ENCODE measurements at regions not wholly inside any gene's neighbourhood (a gene's known extent, or its start where the extent isn't known, plus 50 kb on each side); places are given as distances from the start of the nearest gene placed in this dataset.
"Not testable (repeated sequence)": the region's sequence is repeated elsewhere in the genome, so short reads cannot be mapped to it uniquely, and the experiment has no call there.

DNA sequence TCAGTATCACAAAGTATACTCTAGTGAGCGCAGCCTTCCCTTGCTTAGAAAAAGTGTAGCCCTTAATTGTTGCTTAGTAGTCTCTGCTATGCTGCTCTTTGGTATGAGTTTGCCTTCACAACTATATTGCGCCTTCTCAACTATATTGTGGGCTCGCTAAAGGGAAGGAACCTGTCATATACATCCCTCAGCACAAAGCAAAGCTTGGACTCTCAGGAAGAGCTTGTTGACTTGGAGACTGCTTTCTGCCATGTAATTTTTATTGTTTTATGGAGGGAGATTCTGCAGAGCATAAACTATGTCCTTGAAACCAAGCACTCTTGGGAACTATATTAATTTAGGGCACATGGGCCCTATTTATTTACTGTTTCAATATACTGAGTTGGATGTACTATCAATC lies 119.1 kb upstream of the HAPLN1 start:
- no peak overlapping the region for H3K27ac ChIP-seq
- in situ Hi-C loops (cut with MboI; ENCODE audit: low pct_unique_long_range_greater_than_20kb in 2 of 9, low sequenced_read_pairs in 9 of 9, unreplicated experiment in 9 of 9), result no loop called here
- no peak for ATAC-seq (replicated peaks in 6 of 8)
- no peak overlapping the region for H3K4me3 ChIP-seq
- WGBS, 10 experiments, result 62 to 100% (median 100%) methylated on average over 1 to 3 of the region's 3 CpGs; no CpG with 5 or more reads in 1 of the 10 experiments
- no peaks in the 10 kb centered on the region for H3K4me1 ChIP-seq (replicated peaks in 1 of 2)

- H3K4me1 ChIP-seq (replicated peaks in 1 of 2), result no peaks in the 10 kb centered on the region
- WGBS, 10 experiments, result 13 to 100% (median 80%) methylated on average over 1 to 2 of the region's 2 CpGs
- no peak for ATAC-seq (replicated peaks in 6 of 8)
- in situ Hi-C loops (cut with MboI; ENCODE audit: low pct_unique_long_range_greater_than_20kb in 2 of 9, low sequenced_read_pairs in 9 of 9, unreplicated experiment in 9 of 9), result no loop called here
- H3K4me3 ChIP-seq, result no peak overlapping the region
- H3K27ac ChIP-seq, result no peak overlapping the region
Measured at GRCh38 chr5:83839256-83839655, 118.6 kb upstream of the HAPLN1 start.

GRCh38 chr5:83837265-83837907 lies 116.7 kb upstream of the HAPLN1 start:
- in situ Hi-C loops (cut with MboI; ENCODE audit: low pct_unique_long_range_greater_than_20kb in 2 of 9, low sequenced_read_pairs in 9 of 9, unreplicated experiment in 9 of 9), result no loop called here
- 0 to 100% (median 62%) methylated on average over 1 to 4 of the region's 4 CpGs for WGBS, 10 experiments
- H3K27ac ChIP-seq, result no peak overlapping the region
- no peak overlapping the region for H3K4me3 ChIP-seq
- peak in 5 of 8 experiments; percentile 31 to 80 (median 53) for ATAC-seq (replicated peaks in 6 of 8)
- no peaks in the 10 kb centered on the region for H3K4me1 ChIP-seq (replicated peaks in 1 of 2)

DNA sequence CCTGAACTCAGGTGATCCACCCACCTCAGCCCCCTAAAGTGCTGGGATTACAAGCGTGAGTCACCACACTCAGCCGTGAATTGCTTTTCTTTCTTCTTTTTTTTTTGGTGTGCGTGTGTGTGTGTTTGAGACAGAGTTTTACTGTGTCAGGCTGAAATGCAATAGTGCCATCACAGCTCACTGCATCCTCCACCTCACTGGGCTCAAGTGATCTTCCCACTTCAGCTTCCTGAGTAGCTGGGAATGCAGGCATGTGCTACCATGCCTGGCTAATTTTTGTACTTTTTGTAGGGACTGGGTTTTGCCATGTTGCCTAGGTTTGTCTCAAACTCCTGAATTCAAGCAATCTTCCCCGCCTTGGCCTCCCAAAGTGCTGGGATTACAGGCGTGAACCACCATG lies 113.7 kb upstream of the HAPLN1 start:
- no peak overlapping the region for H3K4me3 ChIP-seq
- H3K4me1 ChIP-seq (replicated peaks in 1 of 2), result no peaks in the 10 kb centered on the region
- no peak for ATAC-seq (replicated peaks in 6 of 8)
- no peak overlapping the region for H3K27ac ChIP-seq
- in situ Hi-C loops (cut with MboI; ENCODE audit: low pct_unique_long_range_greater_than_20kb in 2 of 9, low sequenced_read_pairs in 9 of 9, unreplicated experiment in 9 of 9), result no loop called here
- 57 to 100% (median 88%) methylated on average over 1 to 4 of the region's 5 CpGs; no CpG with 5 or more reads in 2 of the 10 experiments for WGBS, 10 experiments

DNA sequence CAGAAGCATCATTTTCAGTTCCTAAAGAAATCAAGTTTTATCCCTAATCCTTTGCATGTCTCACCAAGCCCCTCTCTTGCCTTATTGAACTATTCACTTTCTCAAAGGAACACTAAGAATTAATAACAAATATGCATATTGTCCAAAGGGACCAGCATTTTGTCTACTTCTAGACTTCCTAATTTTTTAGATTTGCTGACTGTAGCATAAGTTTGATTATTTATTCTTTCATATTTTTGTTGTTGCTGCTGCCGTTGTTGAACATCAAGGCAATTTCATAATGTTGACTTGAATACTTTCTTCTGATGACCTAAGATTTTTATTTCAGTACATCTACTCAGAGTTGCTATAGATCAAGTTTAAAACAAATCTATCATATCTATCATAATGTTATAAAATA lies 111.2 kb upstream of the HAPLN1 start:
- ATAC-seq (replicated peaks in 6 of 8), result no peak
- Histone ChIP-seq H3K4me1 (replicated peaks in 1 of 2) (no peaks in the 10 kb centered on the region), H3K4me3 (no peak overlapping the region), H3K27ac (no peak overlapping the region)
- WGBS, 10 experiments, result 0 to 100% (median 93%) methylated on average over 1 of the region's 1 CpG
- in situ Hi-C loops (cut with MboI; ENCODE audit: low pct_unique_long_range_greater_than_20kb in 2 of 9, low sequenced_read_pairs in 9 of 9, unreplicated experiment in 9 of 9), result no loop called here

DNA sequence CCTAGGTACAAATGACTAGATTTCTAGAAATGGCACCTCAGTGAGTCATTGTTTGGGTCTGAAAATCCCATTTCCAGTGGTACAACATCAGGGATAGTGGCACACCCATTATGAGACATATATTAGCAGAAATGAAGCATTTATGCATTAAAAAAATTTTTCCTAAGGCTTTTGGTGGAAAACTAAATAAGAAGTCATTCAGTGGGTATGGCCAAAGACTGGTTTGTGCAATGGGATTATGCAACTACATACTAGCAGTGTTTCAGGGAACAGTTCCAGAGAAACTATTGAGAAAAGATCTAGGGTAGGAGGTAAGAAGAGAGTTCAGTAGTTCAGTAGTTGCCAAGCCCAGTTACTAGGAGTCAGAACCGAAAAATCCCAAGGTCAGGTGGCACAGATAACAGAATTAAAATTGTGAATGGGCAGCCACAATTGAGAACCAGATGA lies 106.5 kb upstream of the HAPLN1 start:
- in situ Hi-C loops (cut with MboI; ENCODE audit: low pct_unique_long_range_greater_than_20kb in 2 of 9, low sequenced_read_pairs in 9 of 9, unreplicated experiment in 9 of 9), result no loop called here
- WGBS, 10 experiments, result 0 to 92% (median 74%) methylated on average over 1 of the region's 1 CpG; no CpG with 5 or more reads in 2 of the 10 experiments
- ATAC-seq (replicated peaks in 6 of 8), result peak in 2 of 8 experiments; percentile 27 to 54
- Histone ChIP-seq H3K4me3 (no peak overlapping the region), H3K4me1 (replicated peaks in 1 of 2) (no peaks in the 10 kb centered on the region), H3K27ac (no peak overlapping the region)

DNA sequence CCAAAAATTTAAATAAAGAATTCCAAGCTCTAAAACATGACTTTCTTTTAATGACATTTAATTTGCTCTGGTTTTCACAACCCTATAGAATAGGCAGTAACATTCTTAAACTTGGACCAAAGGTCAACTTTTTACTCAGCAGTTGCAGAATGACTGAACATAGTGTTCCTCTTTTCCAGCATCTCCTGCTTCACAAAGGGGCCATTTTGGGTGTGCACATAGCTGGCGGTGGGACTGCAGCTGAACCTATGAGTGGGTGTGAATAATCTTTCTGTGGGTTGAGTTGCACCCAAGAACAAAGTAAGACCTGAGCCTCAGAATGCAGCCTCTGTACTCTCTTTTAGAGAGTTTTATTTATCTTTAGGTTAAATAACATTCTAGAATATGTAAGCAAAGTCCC lies 96.9 kb upstream of the HAPLN1 start:
- no peak overlapping the region for H3K4me3 ChIP-seq
- ATAC-seq (replicated peaks in 6 of 8), result no peak

GRCh38 chr5:83815661-83816060 lies 95.0 kb upstream of the HAPLN1 start:
- Histone ChIP-seq H3K4me1 (replicated peaks in 1 of 2) (no peaks in the 10 kb centered on the region), H3K27ac (no peak overlapping the region), H3K4me3 (no peak overlapping the region)
- WGBS, 10 experiments, result 0 to 85% (median 43%) methylated on average over 1 to 2 of the region's 2 CpGs
- no peak for ATAC-seq (replicated peaks in 6 of 8)
- in situ Hi-C loops (cut with MboI; ENCODE audit: low pct_unique_long_range_greater_than_20kb in 2 of 9, low sequenced_read_pairs in 9 of 9, unreplicated experiment in 9 of 9), result no loop called here

More for the DNA sequence above, 96.9 kb upstream of the HAPLN1 start:
- in situ Hi-C loops (cut with MboI; ENCODE audit: low pct_unique_long_range_greater_than_20kb in 2 of 9, low sequenced_read_pairs in 9 of 9, unreplicated experiment in 9 of 9), result no loop called here
- WGBS, 10 experiments, result 20 to 100% (median 94%) methylated on average over 1 of the region's 1 CpG; no CpG with 5 or more reads in 4 of the 10 experiments
- no peak overlapping the region for H3K27ac ChIP-seq
- H3K4me1 ChIP-seq (replicated peaks in 1 of 2), result no peaks in the 10 kb centered on the region

DNA sequence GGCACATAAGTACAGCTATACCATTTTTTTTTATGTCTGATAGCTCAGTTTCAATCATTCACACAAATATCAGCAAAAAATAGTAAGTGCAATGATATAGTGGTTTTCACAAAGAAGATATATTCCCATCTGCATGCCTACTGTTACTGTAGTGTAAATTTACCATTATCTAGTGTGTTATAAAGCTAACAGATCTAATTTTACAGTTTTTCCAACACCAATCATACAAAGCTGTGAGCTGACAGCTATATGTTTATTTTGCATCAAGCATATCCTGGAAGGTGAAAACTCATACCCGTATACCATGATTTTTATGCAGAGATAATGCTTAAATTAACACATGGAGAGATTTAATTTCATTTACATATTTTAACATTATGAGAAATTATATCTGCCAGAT lies 89.9 kb upstream of the HAPLN1 start:
- no peak for ATAC-seq (replicated peaks in 6 of 8)
- WGBS, 10 experiments, result 0 to 100% (median 85%) methylated on average over 1 of the region's 1 CpG
- no peak overlapping the region for H3K4me3 ChIP-seq
- in situ Hi-C loops (cut with MboI; ENCODE audit: low pct_unique_long_range_greater_than_20kb in 2 of 9, low sequenced_read_pairs in 9 of 9, unreplicated experiment in 9 of 9), result no loop called here
- no peak overlapping the region for H3K27ac ChIP-seq
- no peaks in the 10 kb centered on the region for H3K4me1 ChIP-seq (replicated peaks in 1 of 2)

- H3K4me3 ChIP-seq, result no peak overlapping the region
- H3K4me1 ChIP-seq (replicated peaks in 1 of 2), result peaks cover 0 to 6% of the 10 kb centered on the region in 2 donors
- no peak overlapping the region for H3K27ac ChIP-seq
- in situ Hi-C loops (cut with MboI; ENCODE audit: low pct_unique_long_range_greater_than_20kb in 2 of 9, low sequenced_read_pairs in 9 of 9, unreplicated experiment in 9 of 9), result no loop called here
- ATAC-seq (replicated peaks in 6 of 8), result no peak
- WGBS, 10 experiments, result 10 to 100% (median 79%) methylated on average over 1 to 2 of the region's 2 CpGs; no CpG with 5 or more reads in 2 of the 10 experiments
Measured at GRCh38 chr5:83802686-83803085, 82.0 kb upstream of the HAPLN1 start.

DNA sequence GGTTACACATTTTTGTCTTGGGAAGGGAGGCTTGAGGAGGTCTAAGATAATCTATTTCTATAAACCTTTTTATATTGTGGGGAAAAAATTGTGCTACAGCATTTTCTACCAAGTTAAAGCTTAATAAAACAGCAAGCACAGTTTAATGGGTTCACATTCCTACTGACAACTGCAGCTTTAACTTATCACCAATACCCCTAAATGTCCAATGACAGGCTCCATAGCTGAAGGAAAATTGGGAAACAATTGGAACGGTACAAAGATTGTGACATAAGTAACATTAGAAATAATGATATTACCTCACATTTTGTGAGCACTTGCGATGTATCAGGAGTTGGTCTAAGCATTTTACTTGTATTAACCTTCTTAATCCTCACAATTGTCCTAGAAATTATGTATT lies 79.5 kb upstream of the HAPLN1 start:
- in situ Hi-C loops (cut with MboI; ENCODE audit: low pct_unique_long_range_greater_than_20kb in 2 of 9, low sequenced_read_pairs in 9 of 9, unreplicated experiment in 9 of 9), result no loop called here
- WGBS, 10 experiments, result 0 to 100% (median 82%) methylated on average over 1 to 2 of the region's 2 CpGs; no CpG with 5 or more reads in 1 of the 10 experiments
- Histone ChIP-seq H3K27ac (no peak overlapping the region), H3K4me3 (no peak overlapping the region), H3K4me1 (replicated peaks in 1 of 2) (peaks cover 0 to 6% of the 10 kb centered on the region in 2 donors)
- no peak for ATAC-seq (replicated peaks in 6 of 8)

- ATAC-seq (replicated peaks in 6 of 8); in situ Hi-C loops (cut with MboI; ENCODE audit: low pct_unique_long_range_greater_than_20kb in 2 of 9, low sequenced_read_pairs in 9 of 9, unreplicated experiment in 9 of 9); H3K4me1 ChIP-seq (replicated peaks in 1 of 2): not testable (repeated sequence)
- peak overlapping the region in 1 of 5 donors; percentile 0 for H3K4me3 ChIP-seq
- WGBS, 10 experiments, result 0 to 83% (median 40%) methylated on average over 1 to 2 of the region's 11 CpGs; no CpG with 5 or more reads in 7 of the 10 experiments
- H3K27ac ChIP-seq, result peak overlapping the region in 1 of 2 donors; percentile 45
Measured at GRCh38 chr5:83799020-83799419, 78.4 kb upstream of the HAPLN1 start.

- Histone ChIP-seq H3K4me1 (replicated peaks in 1 of 2) (no peaks in the 10 kb centered on the region), H3K4me3 (no peak overlapping the region), H3K27ac (no peak overlapping the region)
- WGBS, 10 experiments, result 0 to 67% (median 16%) methylated on average over 1 of the region's 1 CpG; no CpG with 5 or more reads in 2 of the 10 experiments
- ATAC-seq (replicated peaks in 6 of 8), result no peak
- in situ Hi-C loops (cut with MboI; ENCODE audit: low pct_unique_long_range_greater_than_20kb in 2 of 9, low sequenced_read_pairs in 9 of 9, unreplicated experiment in 9 of 9), result no loop called here
Measured at GRCh38 chr5:83789371-83789770, 68.7 kb upstream of the HAPLN1 start.

DNA sequence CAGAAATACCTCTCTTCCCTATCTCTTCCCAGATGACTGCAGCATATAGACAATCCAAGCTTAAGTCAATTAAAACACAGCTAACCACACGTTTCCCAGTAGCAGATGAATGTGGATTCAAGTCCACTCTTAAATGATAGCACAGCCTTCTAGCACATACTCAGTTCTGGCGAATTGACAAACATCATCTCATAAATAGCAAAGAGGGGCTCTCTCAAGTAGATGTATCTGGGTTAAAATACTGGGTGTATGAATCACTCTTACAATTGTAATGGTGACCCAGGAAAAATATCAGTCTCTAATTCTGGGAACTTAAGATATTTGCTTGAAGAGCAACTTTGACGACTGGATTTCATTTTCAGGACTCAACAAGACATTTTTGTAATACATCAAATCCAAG lies 67.0 kb upstream of the HAPLN1 start:
- in situ Hi-C loops (cut with MboI; ENCODE audit: low pct_unique_long_range_greater_than_20kb in 2 of 9, low sequenced_read_pairs in 9 of 9, unreplicated experiment in 9 of 9), result no loop called here
- no peak for ATAC-seq (replicated peaks in 6 of 8)
- no peak overlapping the region for H3K4me3 ChIP-seq
- no peak overlapping the region for H3K27ac ChIP-seq
- no peaks in the 10 kb centered on the region for H3K4me1 ChIP-seq (replicated peaks in 1 of 2)
- WGBS, 10 experiments, result 0 to 100% (median 50%) methylated on average over 1 to 3 of the region's 3 CpGs; no CpG with 5 or more reads in 3 of the 10 experiments
